ENCODE measurements at regions not wholly inside any gene's neighbourhood (a gene's known extent, or its start where the extent isn't known, plus 50 kb on each side); places are given as distances from the start of the nearest gene placed in this dataset.

- Histone ChIP-seq H3K4me3 (no peak overlapping the region), H3K27ac (no peak overlapping the region)
- no peak for TF ChIP-seq CTCF (IDR thresholded peaks at IDR 0.05)
- no peak for DNase-seq (ENCODE audit: low spot score)
Measured at GRCh38 chr1:239678181-239678580, 291.8 kb downstream of the CHRM3 start.

GRCh38 chr1:239682046-239682445, 295.7 kb downstream of the CHRM3 start:
- TF ChIP-seq CTCF (IDR thresholded peaks at IDR 0.05): no peak
- no peak overlapping the region for H3K27ac ChIP-seq
- no peak overlapping the region for H3K4me3 ChIP-seq
- DNase-seq (ENCODE audit: low spot score): no peak

GRCh38 chr1:239682960-239683359, 296.6 kb downstream of the CHRM3 start:
- no peak for TF ChIP-seq CTCF (IDR thresholded peaks at IDR 0.05)
- H3K27ac ChIP-seq: no peak overlapping the region
- no peak for DNase-seq (ENCODE audit: low spot score)
- no peak overlapping the region for H3K4me3 ChIP-seq

- no peak overlapping the region for H3K4me3 ChIP-seq
- DNase-seq (ENCODE audit: low spot score): no peak
- no peak for TF ChIP-seq CTCF (IDR thresholded peaks at IDR 0.05)
- H3K27ac ChIP-seq: no peak overlapping the region
Measured at GRCh38 chr1:239686386-239686785, 300.0 kb downstream of the CHRM3 start.

- H3K27ac ChIP-seq: no peak overlapping the region
- H3K4me3 ChIP-seq: no peak overlapping the region
- no peak for DNase-seq (ENCODE audit: low spot score)
- TF ChIP-seq CTCF (IDR thresholded peaks at IDR 0.05): no peak
Measured at GRCh38 chr1:239696317-239696716, 309.9 kb downstream of the CHRM3 start.

- H3K4me3 ChIP-seq: no peak overlapping the region
- H3K27ac ChIP-seq: no peak overlapping the region
- no peak for DNase-seq (ENCODE audit: low spot score)
- TF ChIP-seq CTCF (IDR thresholded peaks at IDR 0.05): no peak
Measured at GRCh38 chr1:239700667-239701066, 314.3 kb downstream of the CHRM3 start.

GRCh38 chr1:239703075-239703474, 316.7 kb downstream of the CHRM3 start:
- no peak overlapping the region for H3K4me3 ChIP-seq
- no peak overlapping the region for H3K27ac ChIP-seq
- no peak for DNase-seq (ENCODE audit: low spot score)
- TF ChIP-seq CTCF (IDR thresholded peaks at IDR 0.05): no peak
